ENCODE measurements at regions not wholly inside any gene's neighbourhood (a gene's known extent, or its start where the extent isn't known, plus 50 kb on each side); places are given as distances from the start of the nearest gene placed in this dataset.
"Not testable (repeated sequence)": the region's sequence is repeated elsewhere in the genome, so short reads cannot be mapped to it uniquely, and the experiment has no call there.

DNA sequence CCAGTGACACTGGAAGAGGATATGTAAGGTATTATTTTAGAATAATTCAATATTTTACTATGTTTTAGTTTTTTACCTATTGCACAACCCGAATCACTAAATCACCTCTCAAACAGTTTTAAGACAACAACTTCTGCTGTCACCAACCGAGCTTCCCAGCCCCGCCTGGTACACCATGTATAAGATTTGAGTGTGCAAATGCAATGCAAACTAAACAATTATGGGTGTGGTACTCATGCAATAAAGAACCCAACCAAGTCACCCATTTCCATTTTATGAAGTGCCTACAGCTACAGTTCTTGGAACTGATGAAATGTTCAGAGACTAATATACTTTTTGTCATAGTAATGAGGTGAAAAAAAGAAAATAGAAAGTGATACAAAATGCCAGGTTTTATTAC, 256.2 kb downstream of the TAFA4 start:
- H3K4me3 ChIP-seq (ENCODE audit: low read length) = no peak overlapping the region
- TF ChIP-seq CTCF (IDR thresholded peaks at IDR 0.05; ENCODE audit: insufficient read depth, low read depth, low read length, missing control alignments) = no peak
- no peak for DNase-seq (ENCODE audit: low read depth)

- no peak overlapping the region for H3K4me3 ChIP-seq (ENCODE audit: low read length)
- no peak for TF ChIP-seq CTCF (IDR thresholded peaks at IDR 0.05; ENCODE audit: insufficient read depth, low read depth, low read length, missing control alignments)
- DNase-seq (ENCODE audit: low read depth) = no peak
Measured at GRCh38 chr3:68667346-68667745, 265.0 kb downstream of the TAFA4 start.

GRCh38 chr3:68666429-68667136, 265.8 kb downstream of the TAFA4 start:
- H3K4me3 ChIP-seq (ENCODE audit: low read length) = no peak overlapping the region
- TF ChIP-seq CTCF (IDR thresholded peaks at IDR 0.05; ENCODE audit: insufficient read depth, low read depth, low read length, missing control alignments) = no peak
- peak; percentile 59 for DNase-seq (ENCODE audit: low read depth)

GRCh38 chr3:68664276-68664675, 268.1 kb downstream of the TAFA4 start:
- no peak overlapping the region for H3K4me3 ChIP-seq (ENCODE audit: low read length)
- no peak for TF ChIP-seq CTCF (IDR thresholded peaks at IDR 0.05; ENCODE audit: insufficient read depth, low read depth, low read length, missing control alignments)
- DNase-seq (ENCODE audit: low read depth) = no peak

DNA sequence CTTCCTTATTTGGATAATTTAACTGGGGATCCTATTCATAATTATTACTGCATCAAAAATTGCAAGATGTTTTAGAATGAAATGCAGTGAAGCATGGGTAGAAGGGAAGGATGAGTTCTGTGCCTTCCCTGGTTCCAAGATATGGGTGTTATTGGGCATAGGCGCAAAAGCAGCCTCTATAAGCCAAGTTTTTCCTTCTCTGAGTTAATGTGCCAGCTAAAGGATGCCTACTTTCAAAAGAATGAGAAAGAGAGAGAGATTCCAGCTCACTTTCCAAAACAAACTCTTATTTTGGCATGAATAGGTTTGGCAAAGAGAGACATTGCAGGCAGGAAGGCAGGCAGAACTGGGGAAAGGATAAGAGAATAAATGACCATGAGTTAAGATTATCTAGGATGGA, 270.2 kb downstream of the TAFA4 start:
- no peak for TF ChIP-seq CTCF (IDR thresholded peaks at IDR 0.05; ENCODE audit: insufficient read depth, low read depth, low read length, missing control alignments)
- H3K4me3 ChIP-seq (ENCODE audit: low read length) = no peak overlapping the region
- DNase-seq (ENCODE audit: low read depth) = no peak

- DNase-seq (ENCODE audit: low read depth); H3K4me3 ChIP-seq (ENCODE audit: low read length): not testable (repeated sequence)
Measured at GRCh38 chr3:68650657-68651056, 281.7 kb downstream of the TAFA4 start.

DNA sequence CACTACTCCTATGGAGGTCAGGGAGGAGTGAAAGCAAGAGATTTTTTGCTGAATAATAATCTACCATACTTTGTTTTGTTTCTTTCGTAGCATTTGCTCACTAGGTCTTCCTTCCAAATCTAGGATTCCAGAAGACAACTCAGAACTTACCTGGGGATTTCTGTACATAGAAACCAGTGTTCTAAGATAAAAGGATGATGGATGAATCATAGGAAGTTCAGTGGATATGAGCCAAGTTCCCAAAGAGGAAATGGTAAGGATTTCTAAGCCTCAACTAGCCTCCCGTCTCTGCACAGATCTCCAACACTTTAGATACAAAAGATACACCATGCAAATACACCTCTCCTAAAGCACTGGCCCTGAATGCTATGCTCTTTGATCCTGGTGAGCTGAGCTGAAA, 283.9 kb downstream of the TAFA4 start:
- no peak overlapping the region for H3K4me3 ChIP-seq (ENCODE audit: low read length)
- peak; percentile 1 for DNase-seq (ENCODE audit: low read depth)
- TF ChIP-seq CTCF (IDR thresholded peaks at IDR 0.05; ENCODE audit: insufficient read depth, low read depth, low read length, missing control alignments) = no peak

Data from epithelial cell of esophagus (primary cell).